ENCODE measurements at regions not wholly inside any gene's neighbourhood (a gene's known extent, or its start where the extent isn't known, plus 50 kb on each side); places are given as distances from the start of the nearest gene placed in this dataset. TPM values are rescaled to one million over a fixed set of nuclear protein-coding genes. Genes with fewer than 3 reads are reported as not detected.

Small RNA genes lying in the stretch of these regions (microRNA-seq; reads per million reads assigned to microRNA genes)
- gene MIR3680-1: not detected
